ENCODE measurements at regions not wholly inside any gene's neighbourhood (a gene's known extent, or its start where the extent isn't known, plus 50 kb on each side); places are given as distances from the start of the nearest gene placed in this dataset.
"Not testable (repeated sequence)": the region's sequence is repeated elsewhere in the genome, so short reads cannot be mapped to it uniquely, and the experiment has no call there.

- no peak for DNase-seq
These were observed 292.9 kb downstream of the THBS2 start for GRCh38 chr6:168960551-168961263.

- DNase-seq: no peak
These were observed 293.9 kb downstream of the THBS2 start for GRCh38 chr6:168959696-168960095.

DNA sequence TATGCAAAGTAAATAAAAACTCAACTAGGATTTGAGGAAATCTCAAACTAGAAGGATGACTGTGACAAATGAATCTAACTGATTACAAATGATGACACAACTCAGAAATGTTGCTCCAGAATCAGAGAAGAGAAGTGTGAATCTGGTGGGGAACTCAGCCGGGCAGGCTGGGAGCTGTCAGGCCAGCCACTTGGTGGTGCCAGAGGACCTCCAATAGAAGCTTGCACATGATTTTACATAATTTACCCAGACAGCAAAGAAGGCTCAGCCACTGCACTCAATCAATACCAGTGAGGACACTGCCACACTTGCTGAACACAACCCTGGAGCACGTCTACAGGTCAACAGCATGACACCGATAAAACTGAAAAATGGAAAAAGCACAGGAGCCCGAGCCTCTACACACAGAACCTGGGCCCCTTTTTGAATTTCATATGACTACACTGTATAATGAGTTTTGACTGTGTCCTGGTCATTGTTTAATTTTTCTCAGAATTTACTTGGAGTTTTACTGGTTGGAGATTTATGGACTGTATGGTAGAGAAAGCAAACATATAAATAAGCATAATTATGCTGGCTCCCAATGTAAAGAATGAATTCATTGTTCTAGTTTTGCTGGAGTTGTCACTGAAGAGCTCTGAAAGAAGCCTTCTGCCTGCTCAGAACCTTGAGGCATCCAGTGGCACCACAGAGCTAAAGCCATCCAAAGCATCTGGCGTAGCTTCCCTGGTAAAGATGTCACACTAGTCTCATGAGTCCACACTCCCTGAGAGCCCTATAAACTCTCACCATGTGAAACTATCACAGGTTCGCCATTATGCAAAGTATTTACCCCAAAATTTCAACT lies 296.5 kb downstream of the THBS2 start:
- peak; percentile 26 for DNase-seq

GRCh38 chr6:168956141-168956838 lies 297.4 kb downstream of the THBS2 start:
- no peak for DNase-seq

DNA sequence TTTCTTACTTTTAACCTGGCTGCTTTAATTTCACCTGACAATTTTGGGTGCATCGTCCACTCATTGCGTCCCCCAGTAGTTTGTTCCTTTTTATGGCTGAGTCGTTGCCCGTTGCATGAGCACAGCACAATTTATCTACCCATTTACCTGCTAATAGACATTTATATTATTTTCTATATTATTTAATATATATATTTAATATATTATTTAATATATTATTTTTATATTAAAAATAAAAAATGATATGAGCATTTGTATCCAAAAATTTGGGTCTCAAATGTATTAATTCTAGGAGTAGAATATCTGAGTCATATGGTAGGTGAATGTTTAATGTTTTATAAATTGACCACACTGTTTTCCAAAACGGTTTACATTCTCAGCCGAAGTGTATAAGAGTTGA lies 300.2 kb downstream of the THBS2 start:
- DNase-seq: no peak

DNA sequence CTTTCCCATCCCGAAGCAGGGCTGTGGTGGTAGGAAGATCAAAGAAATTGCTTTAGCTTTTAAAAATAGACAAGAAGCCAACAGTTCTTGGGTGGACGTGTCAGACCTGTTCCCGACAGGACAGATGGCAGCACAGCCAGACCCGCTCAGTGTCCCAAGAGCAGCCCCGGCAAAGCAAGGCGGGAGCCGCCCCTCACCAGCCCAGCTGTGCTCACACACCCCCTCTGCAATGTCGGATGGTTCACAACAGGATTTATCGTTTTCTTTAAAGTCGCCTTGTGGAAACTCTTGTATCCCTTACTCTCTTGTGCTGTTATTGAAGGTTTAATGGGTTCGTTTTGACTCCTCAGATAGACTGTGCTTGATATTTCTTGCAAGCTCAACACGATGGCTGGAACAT lies 302.4 kb downstream of the THBS2 start:
- no peak for DNase-seq

DNA sequence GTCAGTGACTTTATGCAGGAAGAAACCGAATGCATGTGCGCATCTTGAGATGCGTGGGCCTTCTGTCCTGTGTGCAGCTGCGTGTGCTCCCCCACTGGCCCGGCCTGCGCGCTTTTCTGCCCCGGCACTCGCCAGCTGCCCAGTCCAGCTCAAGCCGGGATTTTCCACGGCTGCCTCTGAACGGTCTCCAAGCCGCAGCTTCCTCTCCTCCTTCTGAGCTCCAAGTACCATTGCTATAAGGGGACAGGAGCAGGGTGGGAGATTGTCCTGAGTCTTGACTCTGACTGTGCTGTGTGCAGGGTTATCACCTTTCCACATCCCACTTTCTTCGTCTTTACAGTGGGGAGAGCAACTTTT lies 302.8 kb downstream of the THBS2 start:
- DNase-seq: no peak

DNA sequence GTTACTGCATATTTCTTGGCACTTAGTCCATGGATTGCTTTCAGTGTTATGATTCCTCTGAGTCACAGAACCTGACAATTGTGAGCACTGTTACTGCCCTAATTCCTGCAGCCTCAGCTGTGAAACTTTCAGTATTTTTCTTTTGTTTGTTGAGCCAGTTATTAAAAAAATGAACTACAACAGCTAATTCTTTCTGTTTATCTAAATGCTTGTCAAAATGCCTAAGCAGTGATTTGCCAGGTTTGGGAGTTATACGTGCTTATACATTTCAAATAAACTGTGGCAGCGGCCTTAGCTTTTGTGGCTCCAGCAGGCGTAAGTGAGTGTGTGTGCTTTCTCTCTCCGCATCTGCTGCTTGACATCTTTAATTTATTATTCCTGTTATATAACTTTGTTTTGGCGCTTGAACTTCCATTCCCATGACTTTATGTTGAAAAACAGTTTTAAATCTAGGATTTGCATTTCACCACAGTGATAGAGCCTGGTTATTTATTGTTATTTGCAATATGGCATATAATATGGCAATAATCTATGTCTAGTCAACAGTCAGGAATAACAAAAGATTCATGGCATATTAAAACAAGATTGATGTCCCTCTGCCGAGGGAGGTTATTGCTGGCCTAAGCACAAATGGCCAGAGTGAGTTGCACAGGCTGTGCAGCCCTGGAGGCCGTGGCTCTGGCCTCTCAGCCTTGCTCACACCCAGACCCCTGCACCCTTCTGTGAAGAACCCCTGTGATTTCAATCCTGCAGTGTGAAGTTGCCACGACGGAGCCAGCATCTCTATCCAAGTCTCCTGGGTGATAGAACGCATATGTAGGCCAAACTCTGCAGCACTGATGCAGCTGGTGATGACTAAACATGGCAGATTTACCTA lies 303.4 kb downstream of the THBS2 start:
- no peak for DNase-seq

GRCh38 chr6:168948990-168949531 lies 304.6 kb downstream of the THBS2 start:
- DNase-seq: no peak

GRCh38 chr6:168948002-168948401 lies 305.6 kb downstream of the THBS2 start:
- DNase-seq: no peak

DNA sequence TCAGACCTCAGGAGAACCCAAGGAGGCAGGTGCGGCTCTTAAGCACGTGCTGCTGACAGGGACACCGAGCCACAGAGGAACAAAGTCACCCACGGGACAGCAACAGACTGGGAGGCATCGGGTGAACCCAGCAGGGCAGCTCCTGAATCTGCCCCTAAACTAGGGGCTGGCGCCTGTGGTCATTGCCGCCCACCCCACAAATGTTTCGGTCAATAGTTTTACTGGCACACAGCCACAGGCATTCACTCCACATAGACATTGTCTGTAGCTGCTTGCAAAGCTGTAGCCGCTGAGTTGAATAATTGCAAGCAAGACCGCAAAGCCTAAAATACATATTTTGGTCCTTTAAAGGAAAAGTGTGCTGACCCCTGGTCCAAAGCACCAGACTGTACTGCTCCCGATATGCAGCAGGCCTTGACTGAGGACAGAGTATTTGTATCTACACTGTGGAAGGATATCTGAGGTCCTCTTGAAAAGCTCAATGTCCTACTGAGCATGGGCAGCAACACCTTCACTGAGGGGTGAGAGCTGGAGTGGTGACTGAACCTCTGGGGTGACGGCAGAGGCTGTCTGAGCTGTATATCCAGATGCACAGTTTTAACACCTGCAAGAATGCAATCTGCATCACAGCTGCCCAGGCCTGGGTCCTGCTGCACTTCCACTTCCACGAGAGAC lies 310.3 kb downstream of the THBS2 start:
- no peak for DNase-seq

GRCh38 chr6:168942646-168943045 lies 311.0 kb downstream of the THBS2 start:
- no peak for DNase-seq

GRCh38 chr6:168941036-168941435 lies 312.6 kb downstream of the THBS2 start:
- no peak for DNase-seq

DNA sequence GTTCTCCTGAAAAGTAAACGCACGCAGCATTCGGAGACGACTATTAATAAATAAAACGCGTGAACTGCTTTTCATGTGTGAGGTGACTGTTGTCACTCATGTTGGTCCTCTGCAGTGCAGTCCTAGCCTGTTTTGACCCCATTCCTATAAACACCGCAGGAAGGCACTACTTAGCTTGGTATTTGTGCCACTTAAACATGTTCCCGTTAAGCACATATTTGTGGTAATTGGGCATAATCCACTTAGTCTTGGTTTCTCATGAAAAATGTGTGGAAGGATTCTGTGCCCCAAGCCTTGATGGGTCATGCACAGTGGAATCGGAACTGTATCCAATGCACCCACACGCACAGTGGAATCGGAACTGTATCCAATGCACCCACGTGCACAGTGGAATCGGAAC lies 313.9 kb downstream of the THBS2 start:
- no peak for DNase-seq

- DNase-seq: no peak
These were observed 314.6 kb downstream of the THBS2 start for GRCh38 chr6:168939041-168939440.

DNA sequence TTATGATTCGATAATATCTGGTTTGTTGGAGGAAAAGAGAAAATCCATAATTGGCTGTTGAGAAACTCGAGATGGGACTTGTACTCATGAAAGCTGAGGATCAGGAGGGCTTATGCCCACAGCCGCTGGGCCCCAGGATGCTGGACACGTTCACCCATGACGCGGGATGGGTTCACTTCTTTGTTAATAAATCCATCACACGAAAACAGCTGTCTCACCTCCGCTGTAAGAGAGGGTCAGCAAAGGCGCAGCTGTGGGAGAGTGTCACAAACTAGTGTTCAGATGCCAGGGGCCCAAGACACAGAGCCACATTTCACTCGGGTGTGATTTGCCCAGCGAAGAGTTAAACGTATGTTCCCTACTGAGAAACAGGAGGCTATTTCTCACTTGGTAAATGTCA lies 315.1 kb downstream of the THBS2 start:
- DNase-seq: no peak

GRCh38 chr6:168937054-168937453 lies 316.6 kb downstream of the THBS2 start:
- DNase-seq: no peak

GRCh38 chr6:168935628-168936010 lies 318.0 kb downstream of the THBS2 start:
- DNase-seq: no peak

DNA sequence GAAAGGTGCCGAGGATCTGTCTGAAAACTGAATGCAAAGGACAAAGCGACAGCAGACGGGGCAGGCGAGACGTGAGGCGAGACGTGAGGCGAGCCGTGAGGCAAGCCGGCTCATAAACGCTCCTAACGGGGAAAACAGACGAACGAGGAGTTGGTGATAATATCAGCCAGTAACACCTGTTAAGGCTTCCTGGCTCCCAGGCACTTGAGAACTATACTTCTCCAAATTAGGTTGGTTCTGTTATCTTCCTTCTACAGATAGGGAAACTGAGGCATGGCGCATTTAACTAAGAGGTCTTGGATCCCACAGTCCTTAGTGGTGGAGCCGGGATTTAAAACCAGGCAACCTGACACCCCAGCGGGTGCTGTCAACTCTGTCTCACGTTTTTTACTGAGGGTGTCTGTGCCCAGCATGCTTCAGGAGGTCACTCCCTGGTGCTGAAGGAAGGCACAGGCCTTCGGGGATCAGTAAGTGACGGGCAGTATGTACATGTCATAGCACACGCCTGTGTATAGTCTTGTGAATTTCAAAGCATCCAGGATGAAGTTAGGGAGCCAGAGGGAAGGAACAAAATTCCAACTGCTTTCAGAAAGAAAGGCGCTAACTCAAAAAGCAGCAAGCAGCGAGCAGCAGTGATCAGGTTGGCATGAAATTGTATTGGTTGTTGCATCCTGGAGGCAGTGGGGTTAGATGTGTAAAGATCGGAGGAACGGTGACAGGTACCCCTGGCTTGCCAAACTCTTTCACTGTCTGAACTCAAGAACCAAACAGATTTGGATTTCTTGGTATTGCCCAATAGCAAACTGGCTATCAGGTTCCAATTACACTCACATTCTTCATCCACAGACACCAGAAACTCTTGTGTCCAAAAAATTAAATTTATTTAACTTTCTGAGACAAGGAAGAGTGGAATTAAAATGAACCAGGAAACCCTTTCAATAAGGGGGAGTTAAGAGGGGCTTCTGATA lies 318.7 kb downstream of the THBS2 start:
- no peak for DNase-seq

DNA sequence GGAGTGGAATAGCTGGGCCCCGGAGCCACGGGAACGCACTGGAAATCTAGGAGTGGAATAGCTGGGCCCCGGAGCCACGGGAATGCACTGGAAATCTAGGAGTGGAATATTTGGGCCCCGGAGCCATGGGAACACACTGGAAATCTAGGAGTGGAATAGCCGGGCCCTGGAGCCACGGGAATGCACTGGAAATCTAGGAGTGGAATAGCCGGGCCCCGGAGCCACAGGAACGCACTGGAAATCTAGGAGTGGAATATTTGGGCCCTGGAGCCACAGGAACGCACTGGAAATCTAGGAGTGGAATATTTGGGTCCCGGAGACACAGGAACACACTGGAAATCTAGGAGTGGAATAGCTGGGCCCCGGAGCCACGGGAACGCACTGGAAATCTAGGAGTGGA lies 321.5 kb downstream of the THBS2 start:
- not testable (repeated sequence) for DNase-seq

GRCh38 chr6:168931072-168931471 lies 322.6 kb downstream of the THBS2 start:
- not testable (repeated sequence) for DNase-seq

Data from activated naive CD4-positive, alpha-beta T cell treated with Interleukin-2 at 50 U/mL for 16 hours (primary cell).